Vagina (tissue), 2 donors: ENCODE measurements at regions not wholly inside any gene's neighbourhood (a gene's known extent, or its start where the extent isn't known, plus 50 kb on each side); places are given as distances from the start of the nearest gene placed in this dataset.

Source experiments
- CTCF ChIP-seq, 3 experiments: fragments of 450-650 bp in 2 of 3; fragments of 200-600 bp in 1 of 3; sonication (generic) in 1 of 3; IDR thresholded peaks; one replicate each; pipeline ENCODE4 v1.5.1; 2017 to 2019; ENCODE audit warnings: antibody characterized with exemption in 3 of 3, mild to moderate bottlenecking in 2 of 3, moderate library complexity in 2 of 3
- POLR2A ChIP-seq, 2 donors: fragments of 450-650 bp; IDR thresholded peaks; one replicate each; pipeline ENCODE4 v1.6.1; 2017; ENCODE audit warnings: antibody characterized with exemption in 2 of 2, mild to moderate bottlenecking in 2 of 2, moderate library complexity in 2 of 2

GRCh38 chr16:77662246-77662645 lies 60.1 kb upstream of the NUDT7 start:
- TF ChIP-seq CTCF (IDR thresholded peaks at IDR 0.05) (no peak), POLR2A (IDR thresholded peaks at IDR 0.05) (no peak)
